ENCODE measurements at regions not wholly inside any gene's neighbourhood (a gene's known extent, or its start where the extent isn't known, plus 50 kb on each side); places are given as distances from the start of the nearest gene placed in this dataset.
A peak's percentile ranks its signal among the peaks of the same experiment; 100 is the strongest.

DNA sequence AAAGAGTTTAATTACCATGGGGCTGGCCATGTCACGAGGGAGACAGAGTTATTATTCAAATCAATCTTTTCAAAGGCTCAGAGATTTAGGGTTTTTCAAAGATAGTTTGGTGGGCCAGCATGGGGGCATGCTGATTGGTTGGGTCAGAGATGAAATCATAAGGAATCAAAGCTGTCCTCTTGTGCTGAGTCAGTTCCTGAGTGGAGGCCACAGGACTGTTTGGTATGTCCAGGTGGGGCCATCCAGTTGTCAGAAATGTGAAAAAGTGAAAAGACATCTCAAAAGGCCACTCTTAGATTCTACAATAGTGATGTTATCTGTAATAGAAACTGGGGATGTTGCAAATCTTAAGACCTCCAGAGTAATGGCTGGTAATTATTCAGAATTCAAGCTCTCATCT is 288.6 kb downstream of the EN1 start:
- DNase-seq = no peak

DNA sequence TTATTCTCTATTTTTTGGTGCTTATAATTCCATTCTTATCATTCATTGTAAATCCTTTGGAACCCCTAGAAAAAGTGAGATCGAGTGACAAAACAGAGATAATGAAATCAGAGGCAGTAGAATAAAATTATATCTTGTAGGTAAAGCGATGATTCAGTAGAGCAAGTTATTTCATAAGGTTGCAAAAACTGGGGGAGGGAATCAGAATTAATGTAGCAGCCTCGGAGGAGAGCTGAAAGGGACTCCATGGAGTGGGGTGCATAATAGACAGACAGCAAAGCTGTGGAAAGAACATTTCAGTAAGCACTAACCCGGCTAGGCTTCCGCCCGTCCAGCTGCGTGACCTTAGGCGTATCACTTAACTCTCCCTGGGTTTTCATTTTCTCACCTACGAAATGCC is 289.7 kb downstream of the EN1 start:
- DNase-seq = no peak

DNA sequence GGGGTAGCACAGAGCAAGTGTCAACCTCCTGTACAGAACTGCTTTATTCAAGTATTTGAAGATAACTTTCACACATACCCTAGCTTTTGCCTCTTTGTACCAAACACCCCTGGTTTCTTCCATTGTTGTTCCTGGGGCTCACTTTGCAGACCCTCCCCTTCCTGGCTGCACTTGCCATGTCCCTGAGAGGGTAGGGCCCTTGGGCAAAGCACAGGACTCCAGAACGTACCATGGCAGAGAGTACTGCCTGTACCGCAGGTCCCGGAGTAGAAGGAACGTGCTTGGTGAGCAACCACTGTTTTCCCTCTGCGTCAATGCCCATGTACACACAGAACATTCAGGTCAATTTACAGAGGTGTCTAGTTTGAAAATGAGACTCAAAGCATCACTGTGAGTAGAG is 290.4 kb downstream of the EN1 start:
- no peak for DNase-seq

DNA sequence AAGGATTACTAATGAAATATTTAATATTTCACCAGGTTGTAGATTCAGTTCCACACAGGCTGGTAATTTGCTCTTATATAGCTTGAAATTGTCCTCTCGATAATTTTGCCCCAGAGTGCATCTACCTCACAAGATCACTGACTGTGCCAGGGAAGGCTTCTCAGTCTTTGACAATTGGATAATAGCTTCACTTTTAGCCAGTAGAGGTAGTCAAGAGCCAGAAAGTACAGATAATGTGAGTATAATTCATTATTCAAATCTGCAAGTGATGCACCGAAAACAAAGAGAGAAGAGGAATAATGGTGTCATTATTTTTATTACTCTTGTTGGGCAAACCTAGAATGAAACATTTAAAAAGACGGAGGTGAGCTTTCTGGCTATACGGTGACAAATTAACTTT is 292.8 kb downstream of the EN1 start:
- DNase-seq = no peak

DNA sequence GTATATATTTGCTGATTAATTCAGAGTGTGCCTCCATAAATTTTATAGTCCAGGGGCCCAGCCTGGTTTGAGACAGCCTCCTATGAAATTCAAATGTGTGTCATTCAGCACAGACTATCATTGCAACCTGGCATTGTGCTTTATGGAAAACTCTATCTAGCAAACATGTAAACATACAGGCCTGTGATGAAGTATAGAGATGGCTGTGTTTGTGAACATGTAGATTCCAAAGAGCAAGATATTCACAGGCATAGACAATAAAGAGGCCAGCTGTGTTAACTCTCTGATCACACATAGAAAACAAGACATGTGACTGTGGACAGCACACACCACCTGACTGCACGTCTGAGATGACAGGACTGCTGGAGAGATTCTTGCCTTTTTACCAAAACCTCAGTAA is 297.9 kb downstream of the EN1 start:
- no peak for DNase-seq

DNA sequence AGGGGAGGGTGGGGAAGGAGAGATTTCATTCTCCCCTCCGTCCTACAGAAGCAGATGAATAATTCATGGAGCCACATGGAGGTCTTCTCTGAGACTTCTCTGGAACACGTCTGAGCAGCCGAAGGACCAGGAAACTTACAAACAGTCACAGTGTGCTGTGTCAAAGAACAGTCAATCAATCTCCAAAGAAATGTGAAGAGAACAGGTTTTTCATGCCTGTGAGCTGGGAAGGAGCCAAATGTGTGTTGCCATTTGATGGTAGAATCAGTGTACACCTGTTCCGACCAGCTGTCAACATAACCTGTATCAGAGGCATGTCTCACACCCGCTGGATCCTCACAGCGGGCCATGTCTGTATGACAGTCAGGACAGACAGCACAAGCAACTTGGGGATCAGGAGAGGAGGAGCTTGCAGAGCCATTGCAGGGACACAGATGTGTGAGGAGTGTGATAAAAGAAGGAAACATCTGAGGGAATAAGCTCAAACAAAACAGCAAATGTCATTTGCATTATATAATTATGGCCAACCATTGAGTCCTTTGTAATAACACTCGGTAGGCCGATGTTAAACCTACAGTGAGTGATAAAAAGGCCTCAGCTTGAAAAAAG is 298.5 kb downstream of the EN1 start:
- no peak for DNase-seq

DNA sequence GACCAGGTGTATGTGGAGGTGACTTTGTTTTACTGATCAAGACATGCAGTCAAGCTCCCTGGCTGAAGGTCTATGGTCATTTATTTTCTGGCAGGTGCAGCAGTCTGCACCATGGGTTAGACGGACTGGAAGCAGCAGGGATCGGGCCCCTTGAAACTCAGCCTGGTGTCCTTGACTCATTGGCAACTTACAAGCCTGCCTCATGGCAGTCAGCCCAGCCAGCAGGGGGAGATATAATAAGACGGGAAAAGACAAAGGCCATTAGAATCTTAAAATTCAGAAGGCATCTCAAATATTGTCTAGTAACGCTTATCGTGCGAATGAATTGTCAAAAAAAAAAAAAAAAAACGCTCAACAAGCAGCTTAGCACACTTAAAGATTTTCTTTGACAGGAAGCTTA is 308.2 kb downstream of the EN1 start:
- DNase-seq = peak in 1 of 14 donors; percentile 1

DNA sequence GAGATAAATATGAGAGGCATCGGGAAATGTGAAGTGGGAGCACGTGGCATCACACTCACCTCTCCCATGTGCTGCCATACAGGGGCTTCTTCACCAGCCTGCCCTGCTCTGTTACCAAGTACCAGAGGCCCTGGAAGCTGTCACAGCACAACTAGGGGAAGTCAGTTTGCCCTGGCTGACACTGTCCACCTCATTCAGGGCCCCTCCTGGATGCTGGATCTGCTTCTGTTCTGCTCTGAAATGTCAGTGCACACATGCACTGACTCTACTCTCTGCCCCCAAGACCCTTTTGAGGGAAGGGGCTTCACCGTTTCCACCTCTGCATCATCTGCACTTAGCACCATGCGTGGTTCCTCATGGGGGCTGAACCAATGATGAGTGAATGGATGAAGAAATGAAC is 311.1 kb downstream of the EN1 start:
- no peak for DNase-seq

DNA sequence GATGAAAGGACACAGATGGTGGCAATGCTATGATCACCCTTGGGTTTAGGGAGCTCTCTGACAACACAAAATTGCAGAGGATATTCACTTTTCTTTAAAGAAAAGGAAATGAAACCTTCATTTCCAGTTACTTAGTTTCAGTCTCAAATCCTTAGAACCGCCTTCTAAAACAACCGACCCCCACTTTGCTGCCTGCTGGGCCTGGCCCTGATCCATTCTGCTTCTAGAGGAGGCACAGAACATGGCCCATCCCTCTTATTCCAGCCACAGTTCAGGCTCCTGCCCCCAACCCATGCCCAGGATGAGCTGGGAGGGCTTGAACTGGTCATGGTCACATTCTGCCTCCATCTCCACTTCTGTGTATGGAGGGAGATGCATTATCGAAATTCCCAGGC is 311.6 kb downstream of the EN1 start:
- no peak for DNase-seq

DNA sequence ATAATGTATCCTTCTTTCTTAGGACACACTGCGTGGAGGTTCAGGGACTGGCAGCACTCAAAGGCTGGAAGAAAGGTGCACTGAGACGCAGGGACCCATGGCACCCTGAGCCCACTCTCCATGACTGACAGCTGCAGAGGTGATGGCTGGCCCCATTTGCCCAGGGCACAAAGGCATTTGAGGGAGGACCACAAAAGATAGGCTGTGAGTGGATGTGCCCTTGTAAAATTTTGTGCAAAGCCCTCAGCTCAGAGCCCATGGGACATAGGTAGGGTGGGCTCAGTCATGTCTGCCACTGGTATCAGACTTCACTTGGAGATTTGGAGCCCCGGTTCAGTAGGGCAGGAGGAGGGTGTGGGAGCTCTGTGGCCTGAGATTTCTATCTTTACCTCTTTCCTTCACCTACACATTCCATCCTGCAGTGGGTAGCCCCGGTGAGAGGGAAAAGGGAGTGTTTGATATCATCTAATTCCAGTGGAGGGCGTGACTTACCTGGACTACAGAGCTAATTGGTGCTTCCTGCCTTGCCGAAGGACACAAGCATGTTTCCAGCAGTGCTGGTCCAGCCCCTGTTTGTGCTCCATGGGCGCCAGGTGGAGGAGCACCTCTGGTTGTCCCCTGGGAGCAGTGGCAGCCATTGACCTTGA is 312.2 kb downstream of the EN1 start:
- no peak for DNase-seq

DNA sequence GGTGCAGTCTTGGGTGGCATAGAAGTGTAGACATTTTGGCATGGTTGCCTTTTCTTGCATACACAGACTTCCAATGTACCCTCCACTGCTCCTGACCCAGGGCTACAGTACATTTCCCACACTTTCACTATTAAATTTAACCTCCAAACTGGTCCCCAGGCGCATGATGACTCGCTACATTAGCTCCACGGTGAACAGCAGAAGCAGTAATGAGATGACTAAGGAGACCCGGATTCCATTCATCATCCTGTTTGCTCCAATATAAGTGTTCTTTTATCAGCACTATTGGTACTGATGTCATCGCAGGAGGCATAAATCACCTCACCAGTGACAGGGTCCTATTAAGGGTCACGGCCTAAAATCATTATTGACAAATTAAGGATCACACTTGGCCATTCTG is 316.5 kb downstream of the EN1 start:
- DNase-seq = no peak

DNA sequence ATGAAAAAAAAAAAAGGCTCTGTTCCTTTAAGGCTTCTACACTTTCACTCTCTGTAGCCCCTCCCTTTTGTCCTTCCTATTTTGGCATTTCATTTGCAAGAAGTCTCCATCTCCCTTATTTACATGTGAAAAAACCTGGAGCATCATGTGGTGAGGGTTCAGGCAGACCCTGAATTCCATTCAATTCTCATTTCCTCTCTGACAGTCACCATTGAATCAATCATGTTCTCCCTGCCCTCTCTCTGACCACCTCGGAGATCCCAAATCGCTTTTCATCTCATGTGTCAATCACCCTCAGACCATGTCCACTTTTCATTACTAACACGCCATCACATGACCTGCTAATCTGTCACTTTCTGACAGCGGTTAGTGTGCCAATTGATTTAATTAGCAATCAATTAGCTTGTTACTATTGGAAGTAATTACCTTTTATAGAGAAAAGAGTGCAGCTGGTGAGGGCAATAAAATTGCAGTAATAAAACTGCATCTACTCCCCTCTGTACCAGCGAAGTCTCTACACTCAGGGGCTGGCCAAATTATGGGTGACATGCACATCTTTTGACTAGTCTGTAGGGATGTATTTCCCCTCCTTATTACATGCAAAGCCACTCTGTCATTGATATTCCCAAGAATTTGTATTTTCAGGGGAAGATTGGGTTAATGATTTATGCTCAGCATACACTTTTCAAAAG is 317.4 kb downstream of the EN1 start:
- DNase-seq = no peak

DNA sequence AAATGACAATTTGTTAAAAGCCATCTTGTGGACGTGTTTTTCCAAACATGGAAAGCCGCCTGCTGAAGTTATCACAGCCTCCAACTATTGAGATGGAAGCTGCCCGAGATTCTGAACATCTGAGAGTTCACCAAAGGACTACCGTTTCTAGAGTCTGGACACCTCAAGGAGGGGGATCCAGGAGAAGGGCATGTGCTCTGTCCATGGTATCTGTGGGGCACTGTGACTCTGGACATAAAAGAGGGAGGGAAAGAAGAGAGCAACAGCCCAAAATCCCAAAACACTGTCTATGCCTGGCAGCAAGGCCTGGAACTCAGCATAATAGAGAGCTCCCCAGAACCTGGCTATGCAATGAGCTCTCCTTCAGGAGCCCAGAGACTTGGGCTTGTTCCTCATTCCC is 319.9 kb downstream of the EN1 start:
- DNase-seq = no peak

DNA sequence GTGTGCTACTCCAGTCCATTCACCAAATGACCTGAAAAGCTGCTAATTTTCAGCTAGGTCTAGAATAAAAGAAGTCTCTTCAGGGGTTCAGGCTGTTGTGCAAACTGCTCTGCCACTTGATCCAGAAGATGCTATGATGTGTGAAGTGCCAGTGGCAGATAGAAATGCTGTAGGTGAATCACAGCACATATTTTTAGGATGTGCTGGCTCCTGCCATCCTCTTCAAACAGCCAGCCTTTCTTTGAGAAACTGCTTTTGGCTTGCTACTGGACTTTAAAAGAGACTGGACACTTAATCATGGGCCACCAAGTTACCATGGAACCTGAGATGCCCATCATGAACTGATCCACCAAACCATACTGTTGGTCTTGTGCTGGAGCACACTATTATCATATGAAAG is 322.1 kb downstream of the EN1 start:
- no peak for DNase-seq

DNA sequence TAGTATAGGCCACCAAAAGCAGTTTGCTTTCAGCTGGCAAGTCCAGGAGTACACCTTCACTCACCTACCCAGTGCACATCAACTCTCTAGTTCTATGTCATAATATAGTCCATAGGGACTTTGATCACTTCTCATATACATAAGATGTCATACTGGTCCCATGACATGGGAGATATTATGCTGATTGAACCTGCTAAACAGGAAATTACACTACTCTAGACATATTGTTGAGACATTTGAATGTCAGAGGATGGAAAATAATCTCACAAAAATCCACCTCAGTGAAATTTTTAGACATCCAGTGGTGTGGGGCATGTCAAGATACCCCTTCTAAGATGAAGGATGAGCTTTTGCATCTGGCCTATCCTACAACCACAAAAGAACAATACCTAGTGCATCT is 322.5 kb downstream of the EN1 start:
- no peak for DNase-seq

DNA sequence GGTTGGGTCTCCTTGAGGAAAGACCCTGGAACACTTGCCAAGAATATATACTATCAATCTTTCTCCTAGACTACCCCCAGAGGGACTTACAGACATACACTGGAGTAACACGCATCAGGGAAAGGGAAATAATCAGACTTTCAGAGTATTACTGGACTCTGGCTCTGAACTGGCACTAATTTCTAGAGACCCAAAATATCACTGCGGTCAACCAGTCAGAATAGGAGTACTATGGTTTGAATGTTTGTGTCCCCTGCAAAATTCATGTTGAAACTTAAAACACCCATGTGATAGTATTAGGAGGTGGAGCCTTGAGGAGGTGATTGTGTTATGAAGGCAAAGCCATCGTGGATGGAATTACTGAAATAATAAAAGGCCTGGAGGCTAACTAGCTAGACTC is 323.7 kb downstream of the EN1 start:
- no peak for DNase-seq

DNA sequence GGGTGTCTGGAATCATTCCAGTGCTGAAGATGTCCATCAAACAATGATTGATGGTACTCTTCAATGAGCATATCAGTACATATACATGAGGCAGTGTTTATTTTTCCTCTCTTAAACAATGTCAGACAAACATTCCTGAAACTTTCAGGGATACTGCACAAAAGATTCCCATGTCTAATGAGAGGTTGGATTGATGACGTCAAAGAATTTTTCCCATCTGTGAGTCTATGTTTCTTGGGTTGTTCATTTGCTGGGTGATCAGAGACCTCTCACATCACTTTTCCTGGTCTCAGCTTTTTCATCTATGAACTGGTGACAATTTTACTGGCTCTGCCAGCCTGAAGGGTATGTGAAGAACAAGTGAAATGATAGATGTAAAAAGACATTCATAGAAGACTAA is 325.5 kb downstream of the EN1 start:
- DNase-seq = no peak

DNA sequence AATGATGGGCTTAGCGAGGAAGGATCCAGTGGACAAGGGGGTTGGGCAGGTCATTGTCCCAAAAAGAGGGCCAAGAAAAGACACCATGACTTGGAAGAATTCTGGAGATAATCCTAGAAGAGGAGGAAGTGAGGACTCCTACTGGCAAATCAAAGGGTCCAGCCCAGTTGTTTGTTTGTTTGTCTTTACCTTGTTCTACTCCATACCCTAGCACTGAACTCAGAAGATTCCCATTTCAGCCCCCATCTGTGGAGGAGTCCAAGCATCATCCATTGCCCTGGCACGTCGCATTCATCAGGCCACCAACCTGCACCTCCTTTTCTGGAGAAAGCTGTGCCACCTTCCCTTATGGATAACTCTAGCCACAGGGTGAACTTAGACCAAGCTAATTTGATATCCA is 326.2 kb downstream of the EN1 start:
- no peak for DNase-seq

DNA sequence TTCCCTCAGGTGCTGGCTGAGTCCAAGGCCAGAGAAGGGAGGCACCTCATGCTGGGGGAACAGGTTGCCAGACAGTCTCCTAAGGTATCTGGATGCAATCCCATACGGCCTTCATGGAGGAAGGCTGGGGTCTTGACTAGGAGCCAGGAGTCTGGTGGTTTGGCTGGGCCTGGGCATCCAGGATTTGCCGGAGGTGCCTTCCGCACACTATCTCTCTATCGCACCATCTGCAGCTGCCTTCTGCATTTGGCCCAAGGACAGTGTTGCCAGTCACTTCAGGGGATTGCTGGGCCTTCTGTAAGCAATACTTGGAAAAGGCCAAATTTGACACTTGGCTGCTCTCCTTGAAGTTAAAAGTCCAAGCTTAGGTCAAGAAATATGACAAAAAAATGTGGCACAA is 327.2 kb downstream of the EN1 start:
- DNase-seq = no peak

DNA sequence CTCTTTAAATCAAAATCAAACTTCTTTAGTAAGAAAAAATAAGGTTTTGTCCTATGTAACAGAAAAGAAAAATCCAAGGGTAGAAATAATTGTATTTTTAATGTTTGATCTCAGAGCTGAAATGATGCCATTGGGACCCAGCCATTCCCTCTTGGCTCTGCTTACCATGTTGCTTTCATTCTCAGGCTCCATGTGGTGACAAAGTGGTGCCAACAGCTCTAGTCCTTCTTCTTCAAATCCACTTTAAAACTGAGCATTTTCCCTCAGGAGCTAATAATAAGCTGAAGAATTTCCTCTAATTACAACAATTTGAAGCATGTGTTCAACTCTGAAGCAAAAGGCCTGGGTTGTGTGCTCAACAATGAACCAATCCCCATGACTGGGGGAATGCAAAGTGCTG is 327.9 kb downstream of the EN1 start:
- DNase-seq = no peak

DNA sequence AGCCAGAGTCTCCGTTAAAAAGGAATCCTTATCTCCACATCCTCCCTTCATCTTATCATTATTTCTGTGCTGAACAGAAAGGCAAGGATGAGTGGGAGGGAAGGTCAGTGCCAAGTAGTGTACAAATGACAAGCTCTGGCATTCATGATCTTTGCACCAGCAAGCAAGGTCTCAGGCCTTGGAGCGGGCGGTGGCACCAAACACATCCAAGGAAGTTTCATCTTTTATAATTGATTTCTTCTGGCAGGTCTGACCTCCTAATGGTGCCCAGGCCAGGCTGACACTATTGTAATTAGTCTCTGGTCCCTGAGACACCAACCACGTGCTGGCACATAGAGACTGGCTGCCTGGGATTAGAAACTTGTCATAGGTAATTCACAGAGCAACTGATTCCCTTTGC is 336.6 kb downstream of the EN1 start:
- DNase-seq = no peak

DNA sequence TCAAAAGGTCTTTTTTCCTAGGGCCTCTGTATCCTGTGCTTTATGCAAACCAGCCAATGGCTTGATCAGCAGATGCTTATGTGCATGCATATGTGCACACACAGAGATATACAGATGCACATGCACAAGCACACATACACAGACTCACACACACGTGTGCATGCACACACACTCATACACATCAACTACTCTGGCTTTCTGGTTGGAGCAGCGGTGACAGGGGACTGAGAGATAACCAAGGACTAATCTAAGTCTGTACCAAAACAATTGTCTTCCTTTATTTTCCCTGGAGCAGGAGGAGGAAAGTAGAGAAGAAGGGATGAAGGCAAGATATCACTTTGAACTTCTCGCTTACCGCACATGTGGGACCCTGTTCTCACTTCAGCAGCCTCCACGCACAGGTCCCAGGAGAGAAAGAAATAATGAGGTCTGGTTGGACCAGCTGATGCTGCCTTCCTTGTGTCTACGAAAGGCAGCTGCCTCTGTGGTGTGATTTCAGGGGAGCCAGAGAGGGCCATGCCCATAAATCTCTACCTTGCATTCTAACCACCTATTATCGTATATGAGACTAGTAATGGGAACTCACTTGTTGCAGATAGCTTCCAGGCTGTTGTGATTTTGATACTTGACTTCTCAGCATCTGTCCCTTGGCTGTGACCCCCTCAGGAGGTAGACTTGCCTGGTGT is 338.0 kb downstream of the EN1 start:
- no peak for DNase-seq

DNA sequence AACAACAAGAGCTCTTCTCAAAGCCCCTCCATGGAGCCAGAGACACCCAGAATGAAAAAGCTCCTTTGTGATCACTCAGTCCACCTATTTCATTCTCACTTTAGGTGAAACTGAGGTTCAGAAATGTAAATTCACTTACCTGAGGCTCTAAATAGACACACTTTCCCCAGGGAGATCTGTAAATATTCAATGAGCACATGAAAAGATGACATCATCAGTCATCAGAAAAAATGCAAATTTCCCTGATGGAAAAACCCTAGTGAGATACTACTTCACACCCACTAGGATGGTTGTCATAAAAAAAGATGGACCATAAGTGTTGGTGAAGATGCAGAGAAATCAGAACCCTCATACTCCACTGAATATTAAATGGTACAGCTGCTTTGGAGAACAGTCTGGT is 339.2 kb downstream of the EN1 start:
- no peak for DNase-seq

DNA sequence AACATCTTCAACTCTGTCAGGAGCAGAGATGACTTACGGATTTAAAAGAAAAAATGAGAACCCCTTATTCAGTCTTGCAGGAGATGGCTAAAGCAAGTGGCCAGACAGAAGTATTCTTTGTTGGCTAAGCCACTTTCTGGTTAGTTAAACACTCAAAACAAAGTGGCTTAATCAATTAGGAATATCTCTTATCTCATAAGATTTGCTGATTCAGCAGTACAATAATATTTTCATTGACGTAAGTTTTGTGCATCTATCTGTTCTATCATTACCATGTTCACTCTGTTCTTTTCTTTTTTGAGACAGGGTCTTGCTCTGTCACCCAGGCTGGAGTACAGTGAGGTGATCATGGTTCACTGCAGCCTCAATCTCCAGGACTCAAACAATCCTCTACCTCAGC is 342.0 kb downstream of the EN1 start:
- no peak for DNase-seq

Measured in C1 segment of cervical spinal cord (tissue), 14 donors.